PC-3 (cell line): ENCODE measurements at regions not wholly inside any gene's neighbourhood (a gene's known extent, or its start where the extent isn't known, plus 50 kb on each side); places are given as distances from the start of the nearest gene placed in this dataset.

Source experiments
- CTCF ChIP-seq: fragments of 300-600 bp; sonication (generic); conservative IDR thresholded peaks from 2 replicates; pipeline ENCODE4 v1.5.1; 2017; ENCODE audit warnings: antibody characterized with exemption, low read depth, mild to moderate bottlenecking, low read length
- EZH2 ChIP-seq: fragments of 300-600 bp; sonication (generic); IDR thresholded peaks from one replicate; pipeline ENCODE4 v1.6.1; 2017; ENCODE audit warnings: antibody characterized with exemption, mild to moderate bottlenecking, low read length; ENCODE audit not compliant: unreplicated experiment

GRCh38 chr6:137426007-137426689 is 68.0 kb downstream of the OLIG3 start:
- TF ChIP-seq CTCF: no peak
- no peak for TF ChIP-seq EZH2
